ENCODE measurements at regions not wholly inside any gene's neighbourhood (a gene's known extent, or its start where the extent isn't known, plus 50 kb on each side); places are given as distances from the start of the nearest gene placed in this dataset.

- TF ChIP-seq POLR2A (IDR thresholded peaks at IDR 0.05; ENCODE audit: low read depth, low read length) = no peak
- TF ChIP-seq TAF1 (IDR thresholded peaks at IDR 0.05; ENCODE audit: borderline replicate concordance, low read depth, low read length) = no peak
- TF ChIP-seq POLR2AphosphoS5 (IDR thresholded peaks at IDR 0.05; ENCODE audit: low read depth, low read length) = no peak
- DNase-seq (ENCODE audit: insufficient read length) (no peak), FAIRE-seq (no peak)
Observed at GRCh38 chr4:3864742-3865721, 98.8 kb downstream of the ADRA2C start.

GRCh38 chr4:3865986-3866812, 100.0 kb downstream of the ADRA2C start:
- TF ChIP-seq POLR2A (IDR thresholded peaks at IDR 0.05; ENCODE audit: low read depth, low read length) (no peak), POLR2AphosphoS5 (IDR thresholded peaks at IDR 0.05; ENCODE audit: low read depth, low read length) (no peak), TAF1 (IDR thresholded peaks at IDR 0.05; ENCODE audit: borderline replicate concordance, low read depth, low read length) (no peak)
- FAIRE-seq = no peak
- no peak for DNase-seq (ENCODE audit: insufficient read length)

- TF ChIP-seq POLR2A (IDR thresholded peaks at IDR 0.05; ENCODE audit: low read depth, low read length) = no peak
- TF ChIP-seq TAF1 (IDR thresholded peaks at IDR 0.05; ENCODE audit: borderline replicate concordance, low read depth, low read length) = no peak
- no peak for TF ChIP-seq POLR2AphosphoS5 (IDR thresholded peaks at IDR 0.05; ENCODE audit: low read depth, low read length)
- DNase-seq (ENCODE audit: insufficient read length) = no peak
- FAIRE-seq = no peak
Observed at GRCh38 chr4:3866813-3867129, 100.6 kb downstream of the ADRA2C start.

GRCh38 chr4:3867403-3868100, 101.4 kb downstream of the ADRA2C start:
- FAIRE-seq (no peak), DNase-seq (ENCODE audit: insufficient read length) (no peak)
- TF ChIP-seq POLR2A (IDR thresholded peaks at IDR 0.05; ENCODE audit: low read depth, low read length) = no peak
- TF ChIP-seq POLR2AphosphoS5 (IDR thresholded peaks at IDR 0.05; ENCODE audit: low read depth, low read length) = no peak
- TF ChIP-seq TAF1 (IDR thresholded peaks at IDR 0.05; ENCODE audit: borderline replicate concordance, low read depth, low read length) = no peak

- DNase-seq (ENCODE audit: insufficient read length) = no peak
- no peak for FAIRE-seq
- no peak for TF ChIP-seq TAF1 (IDR thresholded peaks at IDR 0.05; ENCODE audit: borderline replicate concordance, low read depth, low read length)
- no peak for TF ChIP-seq POLR2A (IDR thresholded peaks at IDR 0.05; ENCODE audit: low read depth, low read length)
- TF ChIP-seq POLR2AphosphoS5 (IDR thresholded peaks at IDR 0.05; ENCODE audit: low read depth, low read length) = no peak
Observed at GRCh38 chr4:3868211-3869173, 102.3 kb downstream of the ADRA2C start.

GRCh38 chr4:3869174-3869572, 103.0 kb downstream of the ADRA2C start:
- TF ChIP-seq POLR2A (IDR thresholded peaks at IDR 0.05; ENCODE audit: low read depth, low read length) (no peak), TAF1 (IDR thresholded peaks at IDR 0.05; ENCODE audit: borderline replicate concordance, low read depth, low read length) (no peak), POLR2AphosphoS5 (IDR thresholded peaks at IDR 0.05; ENCODE audit: low read depth, low read length) (no peak)
- FAIRE-seq = no peak

GRCh38 chr4:3869661-3870566, 103.7 kb downstream of the ADRA2C start:
- DNase-seq (ENCODE audit: insufficient read length) (no peak), FAIRE-seq (no peak)
- TF ChIP-seq POLR2AphosphoS5 (IDR thresholded peaks at IDR 0.05; ENCODE audit: low read depth, low read length) (no peak), POLR2A (IDR thresholded peaks at IDR 0.05; ENCODE audit: low read depth, low read length) (no peak), TAF1 (IDR thresholded peaks at IDR 0.05; ENCODE audit: borderline replicate concordance, low read depth, low read length) (no peak)

More at GRCh38 chr4:3869174-3869572, 103.0 kb downstream of the ADRA2C start:
- DNase-seq (ENCODE audit: insufficient read length) = no peak

- DNase-seq (ENCODE audit: insufficient read length) (no peak), FAIRE-seq (no peak)
- no peak for TF ChIP-seq POLR2A (IDR thresholded peaks at IDR 0.05; ENCODE audit: low read depth, low read length)
- TF ChIP-seq TAF1 (IDR thresholded peaks at IDR 0.05; ENCODE audit: borderline replicate concordance, low read depth, low read length) = no peak
- TF ChIP-seq POLR2AphosphoS5 (IDR thresholded peaks at IDR 0.05; ENCODE audit: low read depth, low read length) = no peak
Observed at GRCh38 chr4:3870567-3870962, 104.4 kb downstream of the ADRA2C start.

GRCh38 chr4:3871181-3871852, 105.1 kb downstream of the ADRA2C start:
- DNase-seq (ENCODE audit: insufficient read length) (no peak), FAIRE-seq (no peak)
- no peak for TF ChIP-seq POLR2AphosphoS5 (IDR thresholded peaks at IDR 0.05; ENCODE audit: low read depth, low read length)
- TF ChIP-seq TAF1 (IDR thresholded peaks at IDR 0.05; ENCODE audit: borderline replicate concordance, low read depth, low read length) = no peak
- no peak for TF ChIP-seq POLR2A (IDR thresholded peaks at IDR 0.05; ENCODE audit: low read depth, low read length)

All from GM12892 (cell line).